HUDEP-2 (cell line): ENCODE measurements at regions not wholly inside any gene's neighbourhood (a gene's known extent, or its start where the extent isn't known, plus 50 kb on each side); places are given as distances from the start of the nearest gene placed in this dataset.
"Not testable (repeated sequence)": the region's sequence is repeated elsewhere in the genome, so short reads cannot be mapped to it uniquely, and the experiment has no call there.

Experiments
- DNase-seq, 76 experiments: peaks; one replicate each; lab custom pipeline; 2025; ENCODE audit not compliant: unreplicated experiment in 76 of 76; lab: John Stamatoyannopoulos, UW

GRCh38 chr10:22086730-22087401, 83.3 kb upstream of the DNAJC1 start:
- DNase-seq = no peak

GRCh38 chr10:22079921-22080320, 76.4 kb upstream of the DNAJC1 start:
- not testable (repeated sequence) for DNase-seq

DNA sequence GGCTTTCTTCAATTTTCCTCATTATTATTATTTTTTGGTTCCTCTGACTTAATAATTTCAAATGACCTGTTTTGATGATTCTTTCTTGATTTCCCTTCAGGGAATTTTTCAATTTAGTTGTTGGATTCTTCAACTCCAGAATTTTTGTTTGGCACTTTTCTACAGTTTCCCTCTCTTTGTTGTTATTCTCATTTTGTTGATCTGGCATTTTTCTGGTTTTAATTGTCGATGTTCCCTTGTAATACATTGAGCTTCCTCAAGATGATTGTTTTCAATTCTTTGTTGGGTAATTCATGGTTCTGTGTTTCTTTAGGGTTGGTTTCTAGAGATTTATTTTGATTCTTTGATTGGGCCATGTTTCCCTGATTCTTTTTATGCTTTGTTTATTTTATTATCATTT, 67.8 kb upstream of the DNAJC1 start:
- DNase-seq = no peak

GRCh38 chr10:22067091-22067490, 63.6 kb upstream of the DNAJC1 start:
- DNase-seq = no peak

DNA sequence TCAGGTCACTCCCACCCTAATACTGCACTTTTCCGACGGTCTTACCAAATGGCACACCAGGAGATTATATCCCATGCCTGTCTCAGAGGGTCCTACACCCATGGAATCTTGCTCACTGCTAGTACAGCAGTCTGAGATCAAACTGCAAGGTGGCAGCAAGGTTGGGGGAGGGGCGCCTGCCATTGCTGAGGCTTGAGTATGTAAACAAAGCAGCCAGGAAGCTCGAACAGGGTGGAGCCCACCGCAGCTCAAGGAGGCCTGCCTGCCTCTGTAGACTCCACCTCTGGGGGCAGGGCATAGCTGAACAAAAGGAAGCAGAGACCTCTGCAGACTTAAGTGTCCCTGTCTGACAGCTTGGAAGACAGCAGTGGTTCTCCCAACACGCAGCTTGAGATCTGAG, 57.5 kb upstream of the DNAJC1 start:
- not testable (repeated sequence) for DNase-seq

DNA sequence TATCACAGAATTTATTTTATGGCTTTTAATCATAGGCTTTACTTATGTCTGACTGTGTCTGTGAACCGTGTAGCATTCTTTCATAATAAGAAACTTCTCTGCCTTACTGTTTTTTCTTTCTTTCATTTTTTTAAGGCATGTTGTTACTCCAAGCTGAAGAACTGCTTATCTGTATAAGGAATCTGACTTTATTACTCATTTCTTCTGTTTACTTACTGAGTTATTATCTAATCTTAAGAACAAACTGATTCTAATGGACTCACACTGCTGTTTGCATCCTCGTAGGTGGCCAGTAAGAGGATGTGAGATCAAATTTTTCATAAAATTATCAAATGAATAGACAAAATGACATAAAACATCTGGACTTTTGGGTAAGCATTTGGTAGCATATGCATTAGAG, 54.7 kb upstream of the DNAJC1 start:
- DNase-seq = no peak

DNA sequence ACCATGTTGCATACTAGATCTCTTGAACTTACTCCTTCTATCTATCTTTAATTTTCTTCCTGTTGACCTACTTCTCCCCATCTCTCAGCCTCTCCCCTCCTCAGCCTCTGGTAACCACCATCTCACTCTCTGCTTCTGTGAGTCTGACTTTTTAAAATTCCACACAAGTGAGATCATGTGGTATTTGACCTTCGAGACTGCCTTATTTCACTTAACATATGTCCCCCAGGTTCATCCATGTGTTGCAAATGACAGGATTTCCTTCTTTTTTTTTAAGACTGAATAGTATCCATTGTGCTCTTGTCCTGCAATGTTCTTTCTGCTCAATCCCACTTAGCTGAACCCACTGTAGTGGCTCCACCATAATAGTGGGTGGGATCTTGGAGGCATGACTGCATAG, 51.4 kb upstream of the DNAJC1 start:
- DNase-seq = no peak
